GM10266 (cell line): ENCODE measurements at regions not wholly inside any gene's neighbourhood (a gene's known extent, or its start where the extent isn't known, plus 50 kb on each side); places are given as distances from the start of the nearest gene placed in this dataset.
A peak's percentile ranks its signal among the peaks of the same experiment; 100 is the strongest.

ENCODE experiments used
- DNase-seq: peaks from one replicate; pipeline ENCODE4 v3.0.0; 2012; ENCODE audit errors: extremely low spot score
- TF ChIP-seq, protein P1 (sequence below): IDR thresholded peaks from 2 replicates; pipeline ENCODE4 v1.5.1; 2012; ENCODE audit warnings: mild to moderate bottlenecking, low read depth; ENCODE audit not compliant: control insufficient read depth, insufficient read depth; ENCODE audit errors: missing control alignments

DNA sequence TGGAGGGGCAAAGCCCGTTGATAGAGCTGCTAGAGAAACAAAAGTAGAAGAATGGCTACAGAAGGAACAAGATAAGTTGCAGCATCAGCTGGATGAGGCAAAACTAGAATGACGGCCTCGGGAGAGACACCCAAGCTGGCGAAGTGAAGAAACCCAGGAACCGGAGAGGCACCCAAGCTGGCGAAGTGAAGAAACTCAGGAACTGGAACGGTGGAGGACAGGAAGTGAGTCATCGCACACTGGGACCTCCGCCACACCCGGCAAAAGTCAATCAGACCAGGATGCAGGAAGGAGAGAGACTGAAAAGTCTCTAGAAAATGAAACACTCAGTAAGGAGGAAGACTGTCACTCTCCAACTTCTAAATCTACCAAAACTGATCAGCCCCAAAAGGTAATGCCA lies 133.0 kb upstream of the NEBL start:
- DNase-seq = no peak
- TF ChIP-seq, protein P1, sequence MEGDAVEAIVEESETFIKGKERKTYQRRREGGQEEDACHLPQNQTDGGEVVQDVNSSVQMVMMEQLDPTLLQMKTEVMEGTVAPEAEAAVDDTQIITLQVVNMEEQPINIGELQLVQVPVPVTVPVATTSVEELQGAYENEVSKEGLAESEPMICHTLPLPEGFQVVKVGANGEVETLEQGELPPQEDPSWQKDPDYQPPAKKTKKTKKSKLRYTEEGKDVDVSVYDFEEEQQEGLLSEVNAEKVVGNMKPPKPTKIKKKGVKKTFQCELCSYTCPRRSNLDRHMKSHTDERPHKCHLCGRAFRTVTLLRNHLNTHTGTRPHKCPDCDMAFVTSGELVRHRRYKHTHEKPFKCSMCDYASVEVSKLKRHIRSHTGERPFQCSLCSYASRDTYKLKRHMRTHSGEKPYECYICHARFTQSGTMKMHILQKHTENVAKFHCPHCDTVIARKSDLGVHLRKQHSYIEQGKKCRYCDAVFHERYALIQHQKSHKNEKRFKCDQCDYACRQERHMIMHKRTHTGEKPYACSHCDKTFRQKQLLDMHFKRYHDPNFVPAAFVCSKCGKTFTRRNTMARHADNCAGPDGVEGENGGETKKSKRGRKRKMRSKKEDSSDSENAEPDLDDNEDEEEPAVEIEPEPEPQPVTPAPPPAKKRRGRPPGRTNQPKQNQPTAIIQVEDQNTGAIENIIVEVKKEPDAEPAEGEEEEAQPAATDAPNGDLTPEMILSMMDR = no peak

DNA sequence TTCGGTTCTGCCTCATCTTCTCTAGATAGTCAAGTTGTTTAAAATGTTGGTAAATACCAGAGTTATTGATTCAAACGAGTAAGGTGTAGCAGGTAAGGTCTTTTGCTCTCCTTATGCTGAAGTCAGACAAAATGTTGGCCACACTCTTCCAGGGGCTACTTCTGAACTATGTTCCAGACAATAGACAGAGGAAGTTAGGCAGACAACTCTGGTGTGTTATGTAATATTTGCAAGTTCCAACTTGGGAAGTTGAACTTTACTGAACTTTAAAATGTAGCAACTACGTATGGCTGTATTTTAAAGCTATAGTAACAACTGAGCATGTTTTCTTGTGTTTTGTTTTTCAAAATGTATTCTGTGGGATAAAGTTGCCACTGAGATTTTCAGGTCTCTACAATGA lies 125.7 kb upstream of the NEBL start:
- TF ChIP-seq, protein P1 = no peak
- no peak for DNase-seq

DNA sequence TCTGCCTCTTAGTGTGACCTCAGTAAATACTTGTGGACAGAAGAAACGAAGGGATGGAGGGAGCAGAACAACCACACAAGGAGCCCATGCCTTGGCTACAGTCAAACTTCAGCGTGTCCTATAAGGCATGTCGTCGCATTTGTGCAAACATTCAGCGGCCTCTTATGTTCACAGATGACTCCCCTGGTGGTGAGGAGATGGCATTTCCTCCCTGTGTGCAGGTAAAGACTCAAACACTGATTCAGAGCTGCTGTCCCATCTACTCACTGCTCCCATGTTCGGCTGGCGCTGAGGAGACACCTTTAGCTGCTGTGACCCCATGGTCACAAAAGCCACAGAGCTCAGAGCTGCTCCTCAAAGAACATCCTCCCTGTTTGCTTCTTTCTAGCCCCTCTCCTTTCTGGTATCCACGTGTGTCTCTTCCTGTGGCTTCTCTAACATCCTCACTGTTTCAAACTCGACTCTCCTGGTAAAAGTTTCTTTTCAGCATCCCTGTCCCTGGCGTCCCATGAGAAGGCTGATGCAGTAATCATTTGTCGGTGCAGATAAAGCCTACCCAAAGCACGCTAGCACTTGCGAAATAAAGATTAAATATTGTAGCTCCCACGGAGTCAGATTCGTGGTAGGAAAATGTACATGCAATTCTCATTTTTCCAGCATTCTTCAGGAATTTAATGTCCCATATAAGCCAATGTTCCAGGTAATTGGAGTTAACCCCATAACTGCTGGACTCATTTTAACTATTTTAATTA lies 124.9 kb upstream of the NEBL start:
- no peak for DNase-seq
- TF ChIP-seq, protein P1 = no peak

DNA sequence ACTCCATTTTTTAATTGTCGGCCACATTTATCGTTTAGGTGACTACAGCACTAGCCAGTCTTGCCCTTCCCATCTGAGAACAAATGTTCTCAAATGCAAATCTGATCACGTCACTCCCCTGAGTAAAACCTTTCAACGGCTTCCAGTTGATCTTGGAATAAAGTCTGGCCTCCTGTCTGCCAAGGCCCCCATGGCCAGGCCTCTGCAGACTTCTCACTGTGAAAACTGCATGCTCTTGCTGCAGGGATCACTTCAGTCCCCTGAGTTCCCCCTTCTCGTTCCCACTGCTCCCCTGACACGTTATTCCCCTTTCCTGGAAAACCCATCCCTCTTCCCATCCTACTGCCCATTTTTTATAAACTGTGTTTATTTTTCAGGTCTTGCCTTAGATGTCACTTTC lies 124.1 kb upstream of the NEBL start:
- no peak for DNase-seq
- TF ChIP-seq, protein P1 = no peak

DNA sequence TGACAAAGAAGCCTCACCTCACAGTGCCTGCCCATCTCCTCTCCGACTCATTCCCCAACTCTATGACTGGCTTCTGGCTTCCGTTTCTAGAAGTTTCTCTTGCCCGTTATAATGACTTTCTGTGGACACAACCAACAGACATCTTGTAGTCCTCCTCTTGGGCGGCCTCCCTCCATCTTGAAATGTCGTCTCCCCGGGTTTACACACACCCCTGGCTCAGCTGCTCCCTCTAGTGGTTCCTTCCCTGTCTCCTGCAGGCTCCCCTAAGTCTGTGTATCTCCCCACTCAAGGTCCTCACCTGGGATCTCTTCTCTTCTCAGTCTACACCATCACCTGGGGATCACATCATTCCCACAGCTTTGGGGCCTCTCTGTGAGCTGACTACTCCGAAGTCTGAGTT lies 123.4 kb upstream of the NEBL start:
- DNase-seq = peak; percentile 41

DNA sequence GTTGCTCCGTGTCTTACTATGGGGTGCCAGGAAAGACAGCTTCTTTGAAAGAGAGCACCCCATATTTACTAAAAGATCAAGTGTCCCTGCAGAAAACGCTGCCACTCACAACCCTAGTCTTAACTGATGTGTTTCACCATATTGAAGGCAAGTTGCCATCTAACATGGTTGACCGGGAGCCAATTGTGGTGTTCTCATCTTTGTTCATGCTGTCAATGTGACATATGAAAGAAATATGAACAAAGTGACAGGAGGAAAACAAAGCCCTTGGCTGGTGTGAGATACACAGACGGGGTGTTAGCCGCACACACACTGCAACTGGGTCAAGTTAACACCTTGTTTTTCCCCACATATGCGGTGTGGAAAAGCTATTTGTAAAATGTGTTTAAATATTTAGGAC lies 122.3 kb upstream of the NEBL start:
- DNase-seq = no peak
- TF ChIP-seq, protein P1 = no peak

More for the DNA sequence above, 123.4 kb upstream of the NEBL start:
- TF ChIP-seq, protein P1 = peak; percentile 45

DNA sequence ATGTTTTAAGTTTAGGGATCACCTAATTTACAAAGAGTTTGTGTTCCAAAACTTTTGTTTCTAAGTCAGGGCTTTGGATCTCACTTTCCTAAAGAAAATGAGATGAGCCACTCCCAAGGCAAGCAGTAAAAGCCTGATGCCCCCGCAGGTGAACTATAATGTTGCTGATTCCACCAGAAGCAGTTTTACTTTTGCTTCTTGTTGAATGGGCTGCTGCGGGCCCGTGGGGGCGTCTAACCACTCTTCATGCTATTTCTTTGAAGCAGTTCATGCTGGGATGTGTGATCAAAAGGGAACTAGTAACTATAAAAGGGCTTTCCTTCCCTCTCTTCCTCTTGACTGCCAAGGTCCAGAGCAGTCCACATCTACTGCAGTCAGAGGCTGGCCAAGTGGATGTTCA lies 118.7 kb upstream of the NEBL start:
- DNase-seq = no peak
- TF ChIP-seq, protein P1 = no peak
